OCI-LY1 (cell line): ENCODE measurements at regions not wholly inside any gene's neighbourhood (a gene's known extent, or its start where the extent isn't known, plus 50 kb on each side); places are given as distances from the start of the nearest gene placed in this dataset.

Source experiments
- H2AFZ ChIP-seq: fragments of 200-600 bp; sonication (generic), shearing (Covaris generic); 2 replicates; pipeline ENCODE4 v1.6.0; 2014; ENCODE audit warnings: antibody characterized with exemption, mild to moderate bottlenecking, low read length
- H3F3A ChIP-seq: fragments of 200-600 bp; sonication (generic), shearing (Covaris generic); 2 replicates; pipeline ENCODE4 v1.6.0; 2014; ENCODE audit warnings: mild to moderate bottlenecking, antibody characterized with exemption, low read length, moderate library complexity; ENCODE audit not compliant: insufficient read depth
- H3K27ac ChIP-seq: fragments of 200-600 bp; sonication (generic); 2 replicates; pipeline ENCODE4 v1.5.1; 2014; ENCODE audit warnings: low read length, mixed run types, mild to moderate bottlenecking, low read depth; ENCODE audit not compliant: poor library complexity, severe bottlenecking
- H3K27me3 ChIP-seq: fragments of 200-600 bp; sonication (generic); 2 replicates; pipeline ENCODE4 v1.6.0; 2014; ENCODE audit warnings: antibody characterized with exemption, mild to moderate bottlenecking, low read length, moderate library complexity; ENCODE audit not compliant: insufficient read depth
- H3K36me3 ChIP-seq: fragments of 200-600 bp; sonication (generic); 2 replicates; pipeline ENCODE4 v1.6.1; 2014; ENCODE audit warnings: mild to moderate bottlenecking, antibody characterized with exemption, low read length, moderate library complexity, mixed read lengths; ENCODE audit not compliant: insufficient read depth
- H3K4me1 ChIP-seq: fragments of 200-600 bp; sonication (generic); 2 replicates; pipeline ENCODE4 v1.5.1; 2014; ENCODE audit warnings: mild to moderate bottlenecking, low read length, moderate library complexity; ENCODE audit not compliant: insufficient read depth, severe bottlenecking
- H3K4me2 ChIP-seq: fragments of 200-600 bp; sonication (generic), shearing (Covaris generic); 2 replicates; pipeline ENCODE4 v1.6.1; 2014; ENCODE audit warnings: low read length
- H3K4me3 ChIP-seq: fragments of 200-600 bp; sonication (generic); 2 replicates; pipeline ENCODE4 v1.5.1; 2014; ENCODE audit warnings: low read length, low read depth, mild to moderate bottlenecking, mixed read lengths; ENCODE audit not compliant: poor library complexity, severe bottlenecking
- H3K79me2 ChIP-seq: fragments of 200-600 bp; shearing (Covaris generic); 2 replicates; pipeline ENCODE4 v1.6.1; 2016; ENCODE audit warnings: mixed run types, low read length, mixed read lengths; ENCODE audit not compliant: insufficient read depth
- H3K9ac ChIP-seq: fragments of 200-600 bp; sonication (generic), shearing (Covaris generic); 2 replicates; pipeline ENCODE4 v1.6.1; 2014; ENCODE audit warnings: mild to moderate bottlenecking, low read length, mixed read lengths
- H3K9me2 ChIP-seq: fragments of 200-600 bp; sonication (generic), shearing (Covaris generic); 2 replicates; pipeline ENCODE4 v1.6.1; 2014; ENCODE audit warnings: low read depth, mild to moderate bottlenecking, low read length, mixed read lengths
- H3K9me3 ChIP-seq: fragments of 200-600 bp; shearing (Covaris generic); 2 replicates; pipeline ENCODE4 v1.6.1; 2014; ENCODE audit warnings: low read length, mixed read lengths
- H4K20me1 ChIP-seq: fragments of 200-600 bp; sonication (generic), shearing (Covaris generic); 2 replicates; pipeline ENCODE4 v1.6.0; 2016; ENCODE audit warnings: mild to moderate bottlenecking, low read length; ENCODE audit not compliant: insufficient read depth
- EZH2 ChIP-seq: fragments of 200-600 bp; sonication (generic), shearing (Covaris generic); IDR thresholded peaks from 2 replicates; pipeline ENCODE4 v1.8.0; 2017; ENCODE audit warnings: borderline replicate concordance, mixed run types, mild to moderate bottlenecking, antibody characterized with exemption, low read length, moderate library complexity, mixed read lengths
- TF ChIP-seq, protein P1 (sequence below): fragments of 200-600 bp; sonication (generic), shearing (Covaris generic); IDR thresholded peaks from 2 replicates; pipeline ENCODE4 v1.5.1; 2017; ENCODE audit warnings: mild to moderate bottlenecking, antibody characterized with exemption, low read length, moderate library complexity, mixed read lengths

DNA sequence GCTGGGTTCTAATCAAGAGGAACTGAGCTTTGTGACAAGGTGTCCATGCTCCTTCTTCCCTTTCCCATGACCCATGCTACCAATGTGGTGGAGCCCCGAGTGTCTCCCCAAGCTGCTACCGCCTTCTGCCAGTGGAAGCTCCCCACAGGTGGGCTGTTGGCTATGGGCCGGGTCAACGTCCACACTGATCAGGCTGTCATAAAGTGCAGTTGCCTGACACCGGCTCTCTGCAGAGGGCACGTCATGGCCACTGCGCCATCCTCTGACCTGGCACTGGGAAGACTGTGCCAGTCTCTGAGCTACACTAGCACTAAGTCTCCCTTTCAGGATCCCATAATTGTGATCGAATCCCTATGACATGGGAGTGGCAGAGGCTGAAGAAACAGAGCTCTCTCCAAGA, 192.3 kb downstream of the USP12 start:
- H3K4me1 ChIP-seq = no peaks in the 10 kb centered on the region
- H3K9ac ChIP-seq = no peak overlapping the region
- no peak overlapping the region for H3K4me2 ChIP-seq
- H3F3A ChIP-seq = no peaks in the 10 kb centered on the region
- TF ChIP-seq EZH2 = no peak
- TF ChIP-seq, protein P1, sequence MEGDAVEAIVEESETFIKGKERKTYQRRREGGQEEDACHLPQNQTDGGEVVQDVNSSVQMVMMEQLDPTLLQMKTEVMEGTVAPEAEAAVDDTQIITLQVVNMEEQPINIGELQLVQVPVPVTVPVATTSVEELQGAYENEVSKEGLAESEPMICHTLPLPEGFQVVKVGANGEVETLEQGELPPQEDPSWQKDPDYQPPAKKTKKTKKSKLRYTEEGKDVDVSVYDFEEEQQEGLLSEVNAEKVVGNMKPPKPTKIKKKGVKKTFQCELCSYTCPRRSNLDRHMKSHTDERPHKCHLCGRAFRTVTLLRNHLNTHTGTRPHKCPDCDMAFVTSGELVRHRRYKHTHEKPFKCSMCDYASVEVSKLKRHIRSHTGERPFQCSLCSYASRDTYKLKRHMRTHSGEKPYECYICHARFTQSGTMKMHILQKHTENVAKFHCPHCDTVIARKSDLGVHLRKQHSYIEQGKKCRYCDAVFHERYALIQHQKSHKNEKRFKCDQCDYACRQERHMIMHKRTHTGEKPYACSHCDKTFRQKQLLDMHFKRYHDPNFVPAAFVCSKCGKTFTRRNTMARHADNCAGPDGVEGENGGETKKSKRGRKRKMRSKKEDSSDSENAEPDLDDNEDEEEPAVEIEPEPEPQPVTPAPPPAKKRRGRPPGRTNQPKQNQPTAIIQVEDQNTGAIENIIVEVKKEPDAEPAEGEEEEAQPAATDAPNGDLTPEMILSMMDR = no peak
- no peaks in the 10 kb centered on the region for H3K9me2 ChIP-seq
- H3K27ac ChIP-seq = no peak overlapping the region
- H3K9me3 ChIP-seq = no peaks in the 10 kb centered on the region
- no peaks in the 10 kb centered on the region for H3K27me3 ChIP-seq
- no peaks in the 10 kb centered on the region for H3K36me3 ChIP-seq
- no peak overlapping the region for H3K4me3 ChIP-seq
- H4K20me1 ChIP-seq = no peaks in the 10 kb centered on the region
- no peaks in the 10 kb centered on the region for H3K79me2 ChIP-seq
- no peak overlapping the region for H2AFZ ChIP-seq

DNA sequence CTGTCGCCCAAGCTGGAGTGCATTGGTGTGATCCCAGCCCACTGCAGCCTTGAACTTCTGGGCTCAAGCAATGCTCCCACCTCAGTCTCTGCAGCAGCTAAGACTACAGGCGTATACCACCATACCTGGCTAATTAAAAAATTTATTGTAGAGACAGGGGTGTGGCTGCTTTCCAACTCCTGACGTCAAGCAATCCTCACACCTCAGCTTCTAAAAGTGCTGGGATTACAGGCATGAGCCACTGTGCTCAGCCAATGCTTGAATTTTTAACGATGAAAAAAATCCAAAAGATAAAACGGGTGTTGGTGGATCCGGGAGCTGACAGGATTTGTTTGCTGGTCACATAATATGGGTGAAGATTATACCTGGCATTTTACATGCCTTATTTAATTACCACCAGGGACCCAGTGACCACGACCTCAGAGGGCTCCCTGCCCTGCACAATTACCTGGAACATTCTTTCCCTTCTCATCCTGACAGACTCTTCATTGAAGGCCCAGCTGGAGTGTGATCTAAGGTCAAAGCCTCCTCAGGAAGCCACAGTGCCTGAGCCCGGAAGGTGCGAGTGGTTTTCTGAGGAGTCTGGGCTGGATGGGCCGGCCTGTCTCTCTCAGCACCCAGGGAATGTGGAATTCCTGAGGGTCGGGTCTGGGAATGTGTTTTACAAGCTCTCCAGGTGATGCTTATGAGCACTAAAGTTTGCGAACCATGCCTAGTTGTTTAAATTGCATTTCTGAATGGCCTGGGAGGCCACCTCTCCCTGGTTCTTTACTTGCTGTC, 193.3 kb downstream of the USP12 start:
- no peak overlapping the region for H2AFZ ChIP-seq
- no peak overlapping the region for H3K9ac ChIP-seq
- no peak overlapping the region for H3K27ac ChIP-seq

DNA sequence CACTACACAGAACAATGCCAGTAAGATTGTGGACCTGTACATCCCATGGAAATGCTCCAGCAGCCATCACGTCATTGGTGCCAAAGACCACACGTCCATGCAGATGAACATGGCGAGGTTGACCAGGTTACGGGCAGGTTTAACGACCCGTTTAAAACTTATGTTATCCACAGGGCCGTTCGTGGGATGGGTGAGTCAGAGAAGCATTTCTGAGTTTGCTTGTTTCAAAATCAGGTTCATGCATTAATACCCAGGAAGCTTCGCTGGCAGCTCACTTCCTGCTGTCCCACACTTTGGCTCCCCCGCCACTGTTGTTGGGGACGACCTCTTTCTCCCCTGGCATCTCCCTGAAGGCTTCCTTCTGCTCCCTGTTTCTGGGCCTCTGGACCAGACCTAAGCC, 194.1 kb downstream of the USP12 start:
- Histone ChIP-seq H3K9me2 (no peaks in the 10 kb centered on the region), H3K36me3 (no peaks in the 10 kb centered on the region), H3K9ac (no peak overlapping the region), H3K9me3 (no peaks in the 10 kb centered on the region), H2AFZ (no peak overlapping the region), H3F3A (no peaks in the 10 kb centered on the region), H3K27me3 (no peaks in the 10 kb centered on the region), H3K4me3 (no peak overlapping the region), H3K4me2 (no peak overlapping the region), H3K4me1 (no peaks in the 10 kb centered on the region), H4K20me1 (no peaks in the 10 kb centered on the region), H3K27ac (no peak overlapping the region), H3K79me2 (no peaks in the 10 kb centered on the region)
- TF ChIP-seq, protein P1 = no peak
- TF ChIP-seq EZH2 = no peak

More for the DNA sequence above, 193.3 kb downstream of the USP12 start:
- no peaks in the 10 kb centered on the region for H3F3A ChIP-seq
- H3K4me1 ChIP-seq = no peaks in the 10 kb centered on the region
- no peaks in the 10 kb centered on the region for H3K79me2 ChIP-seq
- H3K36me3 ChIP-seq = no peaks in the 10 kb centered on the region
- no peaks in the 10 kb centered on the region for H3K27me3 ChIP-seq
- no peak overlapping the region for H3K4me3 ChIP-seq
- H3K4me2 ChIP-seq = no peak overlapping the region
- H3K9me3 ChIP-seq = no peaks in the 10 kb centered on the region
- TF ChIP-seq EZH2 = no peak
- TF ChIP-seq, protein P1 = no peak
- H4K20me1 ChIP-seq = no peaks in the 10 kb centered on the region
- no peaks in the 10 kb centered on the region for H3K9me2 ChIP-seq
